Urothelium cell line (cell line): ENCODE measurements at regions not wholly inside any gene's neighbourhood (a gene's known extent, or its start where the extent isn't known, plus 50 kb on each side); places are given as distances from the start of the nearest gene placed in this dataset.

Source experiments
- DNase-seq: peaks from one replicate; pipeline ENCODE4 v3.0.0; 2011; ENCODE audit warnings: low spot score, mixed read lengths
- FAIRE-seq: peaks from 2 replicates; lab custom pipeline; 2011; peaks lifted over from hg19 to GRCh38; lab: Jason Lieb, UNC

DNA sequence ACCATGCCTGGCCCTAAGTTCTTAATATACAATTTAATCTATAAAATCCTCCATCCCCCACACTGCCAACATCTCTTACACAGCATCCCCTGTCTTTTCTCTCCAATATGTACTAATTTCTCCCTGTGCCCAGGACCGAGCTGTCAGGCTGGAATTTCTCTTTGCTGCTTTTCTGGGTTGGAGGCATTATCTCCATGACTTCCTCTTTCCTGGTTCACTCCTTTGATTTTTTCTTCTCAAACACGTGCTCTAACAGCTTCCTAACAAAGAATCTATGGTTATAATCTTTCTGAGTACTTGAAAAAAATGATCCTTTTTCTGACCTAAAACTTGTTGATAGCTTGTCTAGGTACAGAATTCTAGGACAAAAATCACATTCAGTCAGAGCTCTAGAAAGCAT, 112.8 kb downstream of the C1D start:
- FAIRE-seq (no peak), DNase-seq (no peak)

DNA sequence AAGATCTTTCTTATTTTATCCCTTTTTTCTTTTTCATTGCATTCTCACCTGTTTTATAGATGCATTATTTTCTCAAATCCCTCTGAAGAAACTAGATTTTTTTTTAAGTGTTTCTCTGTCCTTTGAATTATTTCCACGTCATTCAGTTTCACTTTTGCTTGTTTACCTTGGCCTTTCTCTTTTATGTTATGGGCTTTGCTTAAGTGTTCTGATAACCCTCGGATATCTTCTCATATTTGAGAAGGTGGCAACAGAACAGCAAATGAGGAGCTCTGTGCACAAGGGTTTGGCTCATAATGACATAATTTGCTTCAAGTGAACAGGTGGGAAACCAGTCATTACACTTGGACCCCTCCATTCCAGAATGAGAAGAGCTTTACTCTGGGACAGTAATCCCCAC, 111.9 kb downstream of the C1D start:
- FAIRE-seq: peak; percentile 17
- DNase-seq: no peak

- FAIRE-seq (no peak), DNase-seq (no peak)
Observed at GRCh38 chr2:67952066-67952465, 110.7 kb downstream of the C1D start.

GRCh38 chr2:67954093-67954748, 108.6 kb downstream of the C1D start:
- no peak for FAIRE-seq

GRCh38 chr2:67955748-67956603, 106.8 kb downstream of the C1D start:
- no peak for DNase-seq
- FAIRE-seq: no peak

More at GRCh38 chr2:67954093-67954748, 108.6 kb downstream of the C1D start:
- DNase-seq: no peak

GRCh38 chr2:67965246-67965645, 97.6 kb downstream of the C1D start:
- no peak for DNase-seq
- no peak for FAIRE-seq

GRCh38 chr2:67970071-67970470, 92.7 kb downstream of the C1D start:
- no peak for FAIRE-seq
- no peak for DNase-seq

DNA sequence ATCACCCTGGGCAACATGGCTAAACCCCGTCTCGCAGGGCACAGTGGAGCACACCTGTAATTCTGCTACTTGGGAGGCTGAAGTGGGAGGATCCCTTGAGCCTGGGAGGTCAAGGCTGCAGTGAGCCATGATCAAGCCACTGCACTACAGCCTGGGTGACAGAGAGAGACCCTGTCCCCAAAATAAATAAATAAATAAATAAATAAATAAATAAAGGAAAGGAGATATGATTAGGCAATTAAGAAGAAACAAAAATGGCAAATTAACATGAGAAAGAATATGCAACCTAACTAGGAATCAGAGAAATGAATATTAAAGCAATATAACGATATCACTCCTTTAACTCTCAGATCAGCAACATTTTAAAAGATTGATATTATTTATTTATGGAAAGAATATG, 92.3 kb downstream of the C1D start:
- no peak for DNase-seq
- FAIRE-seq: no peak

DNA sequence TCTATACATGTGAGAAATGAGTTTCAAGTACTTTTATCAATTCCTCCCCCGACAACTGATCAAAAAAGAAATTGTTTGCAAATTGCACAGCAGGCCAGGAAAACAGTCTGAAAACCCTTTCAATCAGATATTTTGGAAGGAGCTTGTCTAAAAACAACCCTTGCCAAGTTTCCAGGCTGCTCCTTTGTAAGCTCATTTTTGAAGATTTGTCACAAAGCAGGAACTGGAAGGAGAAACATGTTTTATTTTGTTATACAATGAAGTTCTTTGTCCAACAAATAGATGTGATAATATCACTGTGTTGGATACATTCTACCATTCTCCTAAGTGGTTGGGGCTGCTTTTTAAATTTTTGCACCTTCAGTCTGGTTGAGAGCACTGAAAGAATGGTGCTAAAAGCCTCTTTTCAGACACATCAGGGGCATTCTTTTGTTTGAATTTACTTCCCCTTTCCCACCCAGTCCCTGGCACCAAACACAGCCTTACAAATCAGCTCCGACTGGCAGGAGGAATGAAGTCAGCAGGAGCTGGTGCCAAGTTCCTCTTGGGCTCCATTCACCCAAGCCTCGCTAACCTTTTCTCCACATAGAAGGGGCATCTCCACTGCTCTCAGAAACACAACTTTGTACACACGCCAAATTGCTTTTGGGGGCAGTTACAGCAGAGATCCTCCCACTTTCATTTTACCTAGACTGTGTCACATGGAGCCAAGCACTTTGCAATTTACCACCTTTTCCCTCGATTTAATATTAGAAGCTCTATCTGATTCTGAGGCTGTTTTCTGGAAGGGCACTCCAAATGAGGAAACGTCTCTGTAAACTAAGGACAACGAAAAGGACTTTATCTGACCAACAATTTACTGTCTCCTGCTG, 88.0 kb downstream of the C1D start:
- DNase-seq (no peak), FAIRE-seq (no peak)

GRCh38 chr2:67977464-67977863, 85.3 kb downstream of the C1D start:
- FAIRE-seq (no peak), DNase-seq (no peak)

- no peak for DNase-seq
- FAIRE-seq: no peak
Observed at GRCh38 chr2:67982956-67983355, 79.8 kb downstream of the C1D start.

DNA sequence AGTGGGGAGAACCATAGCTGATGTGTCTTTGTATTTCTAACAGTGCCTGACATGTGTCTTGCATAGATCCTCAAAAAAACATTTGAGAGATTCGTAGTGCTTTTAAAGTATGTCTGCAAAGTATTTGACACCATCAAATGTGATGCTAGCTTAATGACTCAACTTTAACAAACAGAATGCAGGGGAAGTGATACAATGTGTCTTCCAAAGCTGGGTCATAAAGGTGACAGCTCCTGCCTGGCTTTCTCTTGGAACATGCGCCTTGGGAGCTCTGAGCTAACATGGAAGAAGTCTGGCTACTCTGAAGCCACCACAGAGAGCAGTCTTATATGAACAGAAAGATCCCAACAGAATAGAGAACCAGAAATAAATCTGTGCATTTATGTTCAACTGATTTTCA, 78.2 kb downstream of the C1D start:
- no peak for FAIRE-seq

DNA sequence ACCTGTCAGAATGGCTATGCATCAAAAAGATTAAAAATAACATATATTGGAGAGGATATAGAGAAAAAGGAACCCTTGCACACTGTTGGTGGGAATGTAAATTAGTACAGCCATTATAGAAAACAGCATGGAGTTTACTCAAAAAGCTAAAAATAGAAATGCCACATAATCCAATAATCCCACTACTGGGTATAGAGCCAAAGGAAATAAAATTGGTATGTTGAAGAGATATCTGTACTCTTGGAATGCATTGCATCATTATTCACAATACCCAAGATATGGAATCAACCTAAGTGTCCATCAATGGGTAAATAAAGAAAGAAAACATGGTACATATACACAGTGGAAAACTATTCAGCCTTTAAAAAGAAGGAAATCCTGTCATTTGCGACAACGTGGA, 77.2 kb downstream of the C1D start:
- no peak for DNase-seq
- no peak for FAIRE-seq

More for the DNA sequence above, 78.2 kb downstream of the C1D start:
- DNase-seq: no peak

DNA sequence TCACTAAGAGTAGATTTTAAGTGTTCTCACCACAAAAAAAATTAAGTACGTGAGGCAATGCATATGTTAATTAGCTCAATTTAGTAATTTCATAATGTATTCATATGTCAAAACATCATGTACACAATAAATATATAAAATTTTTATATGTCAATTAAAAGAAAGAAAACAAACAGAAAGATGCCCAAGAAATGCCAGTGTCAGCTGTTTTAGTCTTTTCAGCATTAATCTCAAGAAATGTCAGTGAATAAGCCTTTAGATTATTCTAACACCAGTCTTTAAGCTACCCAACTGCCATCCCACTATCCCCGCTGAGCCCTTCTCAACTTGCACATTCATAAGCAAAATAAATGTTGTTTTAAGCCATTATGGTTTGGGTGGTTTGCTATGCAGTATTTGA, 76.5 kb downstream of the C1D start:
- DNase-seq: no peak
- no peak for FAIRE-seq
